Ectodermal cell (in vitro differentiated cells): ENCODE measurements at regions not wholly inside any gene's neighbourhood (a gene's known extent, or its start where the extent isn't known, plus 50 kb on each side); places are given as distances from the start of the nearest gene placed in this dataset.

Experiments
- H3K27ac ChIP-seq: 2 replicates; pipeline ENCODE4 v1.7.0; 2013; ENCODE audit warnings: mild to moderate bottlenecking, low read depth, low read length; ENCODE audit not compliant: insufficient read depth, poor library complexity, severe bottlenecking
- H3K27me3 ChIP-seq: 2 replicates; pipeline ENCODE4 v1.7.0; 2013; ENCODE audit warnings: mild to moderate bottlenecking, low read length; ENCODE audit not compliant: insufficient read depth, control insufficient read depth, poor library complexity, severe bottlenecking
- H3K36me3 ChIP-seq: one replicate; pipeline ENCODE4 v1.7.0; 2013; ENCODE audit warnings: low read length; ENCODE audit not compliant: control insufficient read depth, insufficient read depth
- H3K4me1 ChIP-seq: one replicate; pipeline ENCODE4 v1.7.0; 2013; ENCODE audit warnings: low read length; ENCODE audit not compliant: control insufficient read depth, insufficient read depth
- H3K4me3 ChIP-seq: 2 replicates; pipeline ENCODE4 v1.7.0; 2013; ENCODE audit warnings: low read depth, low read length, control low read depth; ENCODE audit not compliant: insufficient read depth
- H3K9me3 ChIP-seq: 2 replicates; pipeline ENCODE4 v1.7.0; 2013; ENCODE audit warnings: mild to moderate bottlenecking, low read length, moderate library complexity; ENCODE audit not compliant: control insufficient read depth
- WGBS, 2 experiments: methylation state at CpG; one replicate each; pipeline ENCODE4 v1.1.7; 2013; ENCODE audit warnings: missing lambda C conversion rate in 2 of 2; 5-methylcytosine and 5-hydroxymethylcytosine counted together

DNA sequence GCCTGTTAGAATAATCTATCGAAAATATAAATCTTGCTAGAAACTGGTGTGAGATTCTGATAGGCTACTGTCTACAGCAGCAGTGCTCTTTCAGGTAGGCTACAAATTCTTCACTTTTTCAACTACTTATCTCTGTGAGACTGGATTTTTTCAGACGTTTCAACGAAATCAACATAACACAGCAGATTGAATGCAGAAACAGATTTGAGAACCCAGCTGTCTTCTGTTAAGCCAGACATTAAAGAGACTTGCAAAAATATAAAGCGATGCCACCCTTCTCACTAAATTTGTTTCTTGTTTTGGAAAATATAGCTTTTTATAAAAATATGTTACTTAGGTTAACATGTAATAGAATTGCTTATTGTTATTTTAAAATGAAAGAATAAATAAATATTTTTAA lies 140.6 kb upstream of the PHACTR1 start:
- H3K27ac ChIP-seq, result no peak overlapping the region
- no peaks in the 10 kb centered on the region for H3K36me3 ChIP-seq
- 85 to 88% methylated on average over 3 to 4 of the region's 4 CpGs for WGBS, 2 experiments
- H3K4me1 ChIP-seq, result peaks cover 6% of the 10 kb centered on the region
- H3K9me3 ChIP-seq, result no peaks in the 10 kb centered on the region
- H3K4me3 ChIP-seq, result no peak overlapping the region
- no peaks in the 10 kb centered on the region for H3K27me3 ChIP-seq

GRCh38 chr6:12576389-12576788 lies 140.2 kb upstream of the PHACTR1 start:
- no peaks in the 10 kb centered on the region for H3K27me3 ChIP-seq
- no peaks in the 10 kb centered on the region for H3K9me3 ChIP-seq
- H3K27ac ChIP-seq, result no peak overlapping the region
- H3K4me1 ChIP-seq, result peaks cover 6% of the 10 kb centered on the region
- 93 to 97% methylated on average over 2 of the region's 2 CpGs for WGBS, 2 experiments
- H3K36me3 ChIP-seq, result no peaks in the 10 kb centered on the region
- no peak overlapping the region for H3K4me3 ChIP-seq

DNA sequence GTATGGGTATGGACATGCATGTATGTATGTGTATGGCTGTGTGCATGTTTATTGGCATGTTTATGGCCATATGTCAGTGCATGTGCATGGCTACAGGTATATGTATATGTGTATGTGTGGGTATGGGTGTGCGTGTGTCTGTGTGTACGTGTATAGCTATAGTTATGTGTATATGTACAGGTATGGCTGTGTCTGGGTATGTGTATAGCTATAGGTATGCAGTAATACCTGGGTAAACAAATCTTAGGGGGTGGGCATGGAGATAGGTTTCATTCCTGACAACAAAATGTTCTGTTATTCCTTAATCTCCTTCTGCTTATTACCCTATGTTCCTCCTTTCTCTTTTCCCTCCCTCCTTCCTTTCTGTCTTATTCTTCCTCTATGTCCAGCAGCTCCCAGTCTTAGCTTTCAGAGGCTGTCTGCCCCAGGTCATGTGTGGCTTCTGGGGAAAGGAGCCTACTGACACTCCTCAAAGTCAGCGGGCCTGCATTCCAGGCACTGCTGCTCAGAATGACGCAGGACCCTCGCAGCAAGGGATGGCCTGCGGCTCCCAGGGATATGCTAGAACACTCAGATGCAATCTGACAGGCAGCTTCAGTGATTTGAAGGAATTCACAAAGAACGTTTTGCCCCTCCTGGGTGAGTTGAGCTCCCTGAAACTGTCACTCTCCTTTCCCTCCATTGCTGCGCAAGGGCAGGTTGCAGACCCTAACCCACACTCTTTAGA lies 139.3 kb upstream of the PHACTR1 start:
- no peak overlapping the region for H3K4me3 ChIP-seq
- peaks cover 6% of the 10 kb centered on the region for H3K4me1 ChIP-seq
- H3K36me3 ChIP-seq, result no peaks in the 10 kb centered on the region
- no peaks in the 10 kb centered on the region for H3K27me3 ChIP-seq
- 71 to 75% methylated on average over 8 of the region's 8 CpGs for WGBS, 2 experiments
- H3K9me3 ChIP-seq, result no peaks in the 10 kb centered on the region
- H3K27ac ChIP-seq, result no peak overlapping the region

- H3K36me3 ChIP-seq, result no peaks in the 10 kb centered on the region
- H3K4me3 ChIP-seq, result no peak overlapping the region
- no peak overlapping the region for H3K27ac ChIP-seq
- peaks cover 6% of the 10 kb centered on the region for H3K4me1 ChIP-seq
- no peaks in the 10 kb centered on the region for H3K9me3 ChIP-seq
- no peaks in the 10 kb centered on the region for H3K27me3 ChIP-seq
These were observed 138.5 kb upstream of the PHACTR1 start for GRCh38 chr6:12578097-12578496.

DNA sequence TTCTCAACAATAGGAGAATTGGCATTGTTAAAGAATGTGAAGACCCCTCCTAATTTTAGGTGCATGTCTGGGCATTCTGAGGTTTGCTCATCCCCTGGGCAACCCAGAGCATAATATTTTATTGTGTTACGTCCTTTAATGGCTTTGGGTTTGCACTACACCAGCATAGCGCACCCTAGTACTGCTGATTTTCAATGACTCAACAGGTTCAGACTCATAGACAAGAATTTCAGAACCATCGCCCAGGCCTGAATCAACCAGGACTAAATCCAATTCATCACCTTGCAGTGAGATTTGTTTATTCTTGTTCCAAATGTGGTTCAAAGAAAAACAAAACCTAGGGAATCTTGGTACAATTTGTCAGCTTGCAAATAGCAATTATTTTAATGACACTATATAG lies 137.8 kb upstream of the PHACTR1 start:
- 91 to 96% methylated on average over 3 of the region's 3 CpGs for WGBS, 2 experiments
- no peak overlapping the region for H3K27ac ChIP-seq
- H3K9me3 ChIP-seq, result no peaks in the 10 kb centered on the region
- H3K36me3 ChIP-seq, result no peaks in the 10 kb centered on the region
- H3K4me3 ChIP-seq, result no peak overlapping the region
- no peaks in the 10 kb centered on the region for H3K27me3 ChIP-seq
- H3K4me1 ChIP-seq, result peaks cover 6% of the 10 kb centered on the region

DNA sequence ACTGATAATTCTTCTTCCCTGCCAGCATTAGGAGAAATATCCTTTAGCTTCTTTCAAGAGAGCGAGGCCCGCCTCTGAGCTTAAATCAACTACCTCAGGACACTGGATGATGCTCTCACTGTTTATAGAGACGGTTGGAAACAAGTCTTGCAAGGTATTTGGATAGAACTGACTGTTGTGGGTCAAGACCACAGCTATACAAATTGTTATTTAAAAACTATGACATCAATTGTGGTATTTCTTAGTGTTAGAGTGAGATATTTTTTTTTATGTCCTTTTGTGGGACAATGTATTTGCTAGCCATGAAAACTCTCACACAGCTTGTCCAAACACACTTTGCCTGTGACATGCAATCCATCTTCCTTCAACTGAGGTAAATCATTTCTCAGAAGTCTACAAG lies 136.3 kb upstream of the PHACTR1 start:
- H3K4me1 ChIP-seq, result peaks cover 6% of the 10 kb centered on the region
- H3K27me3 ChIP-seq, result no peaks in the 10 kb centered on the region

GRCh38 chr6:12582421-12583110 lies 134.0 kb upstream of the PHACTR1 start:
- 91 to 94% methylated on average over 4 of the region's 4 CpGs for WGBS, 2 experiments
- Histone ChIP-seq H3K27ac (no peak overlapping the region), H3K36me3 (no peaks in the 10 kb centered on the region), H3K4me1 (peaks cover 4% of the 10 kb centered on the region), H3K9me3 (no peaks in the 10 kb centered on the region), H3K4me3 (no peak overlapping the region), H3K27me3 (no peaks in the 10 kb centered on the region)

More for the DNA sequence above, 136.3 kb upstream of the PHACTR1 start:
- no peaks in the 10 kb centered on the region for H3K36me3 ChIP-seq
- H3K9me3 ChIP-seq, result no peaks in the 10 kb centered on the region
- no peak overlapping the region for H3K27ac ChIP-seq
- H3K4me3 ChIP-seq, result no peak overlapping the region
- 95 to 98% methylated on average over 3 of the region's 3 CpGs for WGBS, 2 experiments

GRCh38 chr6:12584631-12585405 lies 131.7 kb upstream of the PHACTR1 start:
- Histone ChIP-seq H3K27me3 (no peaks in the 10 kb centered on the region), H3K4me3 (no peak overlapping the region), H3K36me3 (no peaks in the 10 kb centered on the region), H3K9me3 (no peaks in the 10 kb centered on the region), H3K4me1 (no peaks in the 10 kb centered on the region), H3K27ac (no peak overlapping the region)
- 94 to 95% methylated on average over 13 to 14 of the region's 14 CpGs for WGBS, 2 experiments

DNA sequence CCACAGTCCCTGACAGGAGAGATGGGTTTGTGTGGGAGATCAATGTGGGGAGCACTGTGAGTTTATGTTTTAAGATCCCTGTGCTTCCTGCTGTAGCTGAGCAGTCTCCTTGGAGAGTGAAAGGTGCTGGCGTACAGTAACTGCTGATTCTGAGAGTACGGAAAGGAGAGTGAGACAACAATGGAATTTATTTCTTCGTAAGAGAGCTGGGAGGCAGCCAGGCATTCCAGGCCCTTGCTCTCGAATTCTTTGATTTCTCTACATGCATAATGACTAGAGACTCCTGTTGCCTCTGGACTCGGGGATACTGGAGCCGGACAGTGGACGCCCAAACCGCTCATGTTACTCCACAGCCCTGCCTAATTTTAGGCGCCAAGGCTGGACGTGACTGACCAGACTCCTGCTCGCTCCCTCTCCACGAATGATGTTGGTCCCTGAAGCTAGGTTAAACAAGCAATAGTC lies 131.0 kb upstream of the PHACTR1 start:
- Histone ChIP-seq H3K4me1 (no peaks in the 10 kb centered on the region), H3K9me3 (no peaks in the 10 kb centered on the region), H3K36me3 (no peaks in the 10 kb centered on the region), H3K27ac (no peak overlapping the region), H3K27me3 (no peaks in the 10 kb centered on the region), H3K4me3 (no peak overlapping the region)
- WGBS, 2 experiments, result 93 to 96% methylated on average over 12 of the region's 12 CpGs
